ENCODE measurements at regions not wholly inside any gene's neighbourhood (a gene's known extent, or its start where the extent isn't known, plus 50 kb on each side); places are given as distances from the start of the nearest gene placed in this dataset.

DNA sequence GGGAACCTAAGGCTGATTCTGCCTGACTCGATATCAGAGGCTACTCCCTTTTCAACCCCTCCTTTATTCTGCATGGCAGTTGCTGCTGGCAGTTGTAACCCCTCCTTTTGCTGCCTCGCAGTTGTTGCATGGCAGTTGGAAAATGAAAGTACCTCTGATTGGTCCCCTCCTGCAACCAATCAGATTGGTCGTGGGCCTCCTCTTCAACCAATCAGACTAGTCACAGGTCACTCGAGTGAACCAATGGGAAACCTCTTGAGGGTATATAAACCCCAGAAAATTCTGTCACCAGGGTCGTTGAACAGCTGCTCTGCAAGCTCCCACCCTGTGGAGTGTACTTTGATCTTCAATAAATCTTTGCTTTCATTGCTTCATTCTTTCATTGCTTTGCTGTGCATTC, 294.3 kb upstream of the SLC8A1 start:
- H3K4me2 ChIP-seq (replicated peaks; ENCODE audit: extremely low read depth, low read length, poor library complexity, severe bottlenecking) = no peak overlapping the region
- H3K4me3 Mint-ChIP-seq = no peak overlapping the region
- intact Hi-C loops (cut with micrococcal nuclease) = no loop called here
- no peak overlapping the region for H3K9ac ChIP-seq (ENCODE audit: insufficient read depth, low read length, poor library complexity, severe bottlenecking)
- no peaks in the 10 kb centered on the region for H3K9me3 ChIP-seq (replicated peaks in 1 of 2; ENCODE audit: control insufficient read depth in 1 of 2, insufficient read depth in 1 of 2, low read length in 2 of 2)
- H3K4me1 Mint-ChIP-seq = no peaks in the 10 kb centered on the region
- H2AFZ ChIP-seq (ENCODE audit: insufficient read depth, low read depth, low read length, poor library complexity, severe bottlenecking) = no peak overlapping the region
- H3K27ac ChIP-seq (ENCODE audit: low read depth in 1 of 2, low read length in 2 of 2) = no peak overlapping the region
- no peaks in the 10 kb centered on the region for H3K27me3 ChIP-seq (ENCODE audit: control insufficient read depth in 2 of 2, insufficient read depth in 2 of 2, low read length in 2 of 2)
- no peaks in the 10 kb centered on the region for H3K27me3 Mint-ChIP-seq (ENCODE audit: low read depth in 3 of 3)
- no peaks in the 10 kb centered on the region for H3K36me3 Mint-ChIP-seq
- no peak overlapping the region for H3K4me3 ChIP-seq (replicated peaks in 1 of 3; ENCODE audit: low read depth in 2 of 3, low read length in 3 of 3)
- no peaks in the 10 kb centered on the region for H3K36me3 ChIP-seq (replicated peaks in 1 of 2; ENCODE audit: control insufficient read depth in 1 of 2, insufficient read depth in 2 of 2, low read length in 2 of 2)
- TF ChIP-seq, protein P1, sequence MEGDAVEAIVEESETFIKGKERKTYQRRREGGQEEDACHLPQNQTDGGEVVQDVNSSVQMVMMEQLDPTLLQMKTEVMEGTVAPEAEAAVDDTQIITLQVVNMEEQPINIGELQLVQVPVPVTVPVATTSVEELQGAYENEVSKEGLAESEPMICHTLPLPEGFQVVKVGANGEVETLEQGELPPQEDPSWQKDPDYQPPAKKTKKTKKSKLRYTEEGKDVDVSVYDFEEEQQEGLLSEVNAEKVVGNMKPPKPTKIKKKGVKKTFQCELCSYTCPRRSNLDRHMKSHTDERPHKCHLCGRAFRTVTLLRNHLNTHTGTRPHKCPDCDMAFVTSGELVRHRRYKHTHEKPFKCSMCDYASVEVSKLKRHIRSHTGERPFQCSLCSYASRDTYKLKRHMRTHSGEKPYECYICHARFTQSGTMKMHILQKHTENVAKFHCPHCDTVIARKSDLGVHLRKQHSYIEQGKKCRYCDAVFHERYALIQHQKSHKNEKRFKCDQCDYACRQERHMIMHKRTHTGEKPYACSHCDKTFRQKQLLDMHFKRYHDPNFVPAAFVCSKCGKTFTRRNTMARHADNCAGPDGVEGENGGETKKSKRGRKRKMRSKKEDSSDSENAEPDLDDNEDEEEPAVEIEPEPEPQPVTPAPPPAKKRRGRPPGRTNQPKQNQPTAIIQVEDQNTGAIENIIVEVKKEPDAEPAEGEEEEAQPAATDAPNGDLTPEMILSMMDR (IDR thresholded peaks at IDR 0.05) = no peak
- 87% methylated on average over 4 of the region's 5 CpGs for WGBS (ENCODE audit: insufficient coverage)
- H4K20me1 ChIP-seq (ENCODE audit: insufficient read depth, low read length) = no peaks in the 10 kb centered on the region
- peaks cover 0 to 4% (median 0%) of the 10 kb centered on the region in 7 donors for H3K9me3 Mint-ChIP-seq
- no peak for DNase-seq
- no peak overlapping the region for H3K27ac Mint-ChIP-seq
- H3K4me1 ChIP-seq (ENCODE audit: control insufficient read depth in 1 of 2, insufficient read depth in 2 of 2, low read length in 2 of 2) = no peaks in the 10 kb centered on the region
- no peaks in the 10 kb centered on the region for H3K79me2 ChIP-seq (ENCODE audit: insufficient read depth, low read length)

DNA sequence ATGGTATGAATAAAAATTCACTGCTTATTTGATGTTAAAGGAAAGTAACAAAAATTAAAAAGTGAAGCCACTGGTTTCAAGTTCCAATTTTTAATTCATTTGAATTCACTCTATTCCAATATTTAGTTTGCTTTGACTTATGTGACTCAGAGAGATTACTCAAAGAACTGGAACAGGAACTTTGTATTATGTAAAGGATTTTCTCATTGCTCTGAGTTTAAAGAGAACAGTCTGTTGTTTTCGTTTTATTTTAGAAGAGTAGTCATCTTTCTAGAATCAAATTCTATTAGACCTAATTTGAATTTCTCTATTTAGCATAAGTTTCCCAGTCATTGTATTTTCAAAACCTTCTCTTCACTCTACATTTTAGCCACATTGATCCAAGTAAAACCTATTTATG, 300.1 kb upstream of the SLC8A1 start:
- TF ChIP-seq, protein P1 (IDR thresholded peaks at IDR 0.05) = no peak
- no peaks in the 10 kb centered on the region for H3K27me3 ChIP-seq (ENCODE audit: control insufficient read depth in 2 of 2, insufficient read depth in 2 of 2, low read length in 2 of 2)
- H3K4me2 ChIP-seq (replicated peaks; ENCODE audit: extremely low read depth, low read length, poor library complexity, severe bottlenecking) = no peak overlapping the region
- no CpG with 5 or more reads among the region's 1 CpG for WGBS (ENCODE audit: insufficient coverage)
- H3K9ac ChIP-seq (ENCODE audit: insufficient read depth, low read length, poor library complexity, severe bottlenecking) = no peak overlapping the region
- no peaks in the 10 kb centered on the region for H3K79me2 ChIP-seq (ENCODE audit: insufficient read depth, low read length)
- Mint-ChIP-seq H3K4me3 (no peak overlapping the region), H3K27ac (peak overlapping the region in 2 of 7 donors; percentile 63 to 76), H3K4me1 (peaks cover 15% of the 10 kb centered on the region), H3K9me3 (no peaks in the 10 kb centered on the region), H3K36me3 (no peaks in the 10 kb centered on the region), H3K27me3 (ENCODE audit: low read depth in 3 of 3) (peaks cover 0 to 1% (median 0%) of the 10 kb centered on the region in 3 donors)
- H3K9me3 ChIP-seq (replicated peaks in 1 of 2; ENCODE audit: control insufficient read depth in 1 of 2, insufficient read depth in 1 of 2, low read length in 2 of 2) = no peaks in the 10 kb centered on the region
- no peak overlapping the region for H3K4me3 ChIP-seq (replicated peaks in 1 of 3; ENCODE audit: low read depth in 2 of 3, low read length in 3 of 3)
- no peak overlapping the region for H2AFZ ChIP-seq (ENCODE audit: insufficient read depth, low read depth, low read length, poor library complexity, severe bottlenecking)
- no peaks in the 10 kb centered on the region for H4K20me1 ChIP-seq (ENCODE audit: insufficient read depth, low read length)
- intact Hi-C loops (cut with micrococcal nuclease) = no loop called here
- H3K27ac ChIP-seq (ENCODE audit: low read depth in 1 of 2, low read length in 2 of 2) = no peak overlapping the region
- no peaks in the 10 kb centered on the region for H3K36me3 ChIP-seq (replicated peaks in 1 of 2; ENCODE audit: control insufficient read depth in 1 of 2, insufficient read depth in 2 of 2, low read length in 2 of 2)
- peak; percentile 3 to 11 (median 5) for DNase-seq
- peaks cover 8 to 15% of the 10 kb centered on the region in 2 donors for H3K4me1 ChIP-seq (ENCODE audit: control insufficient read depth in 1 of 2, insufficient read depth in 2 of 2, low read length in 2 of 2)
